ENCODE measurements at regions not wholly inside any gene's neighbourhood (a gene's known extent, or its start where the extent isn't known, plus 50 kb on each side); places are given as distances from the start of the nearest gene placed in this dataset.

DNA sequence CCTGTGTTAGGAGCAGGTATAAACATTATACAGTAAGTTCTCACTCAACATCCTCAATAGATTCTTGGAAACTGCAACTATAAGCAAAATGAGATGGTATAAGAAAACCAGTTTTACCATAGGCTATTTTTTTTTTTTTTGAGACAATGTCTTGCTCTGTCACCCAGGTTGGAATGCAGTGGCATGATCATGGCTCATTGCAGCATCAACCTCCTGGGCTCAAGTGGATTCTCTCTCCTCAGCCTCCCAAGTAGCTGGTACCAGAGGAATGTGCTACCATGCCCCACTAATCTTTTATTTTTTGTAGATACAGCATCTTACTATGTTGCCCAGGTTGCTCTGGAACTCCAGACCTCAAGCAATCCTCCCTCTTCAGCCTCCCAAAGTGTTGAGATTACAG is 50.1 kb upstream of the ADRB2 start:
- TF ChIP-seq EZH2 (IDR thresholded peaks at IDR 0.05; ENCODE audit: borderline replicate concordance, low read depth, low read length, severe bottlenecking) (no peak), JUN (IDR thresholded peaks at IDR 0.05; ENCODE audit: borderline replicate concordance, insufficient read depth, insufficient read length, low read depth) (no peak), MYC (IDR thresholded peaks at IDR 0.05; ENCODE audit: low read depth, low read length) (no peak)
- TF ChIP-seq, protein P1, sequence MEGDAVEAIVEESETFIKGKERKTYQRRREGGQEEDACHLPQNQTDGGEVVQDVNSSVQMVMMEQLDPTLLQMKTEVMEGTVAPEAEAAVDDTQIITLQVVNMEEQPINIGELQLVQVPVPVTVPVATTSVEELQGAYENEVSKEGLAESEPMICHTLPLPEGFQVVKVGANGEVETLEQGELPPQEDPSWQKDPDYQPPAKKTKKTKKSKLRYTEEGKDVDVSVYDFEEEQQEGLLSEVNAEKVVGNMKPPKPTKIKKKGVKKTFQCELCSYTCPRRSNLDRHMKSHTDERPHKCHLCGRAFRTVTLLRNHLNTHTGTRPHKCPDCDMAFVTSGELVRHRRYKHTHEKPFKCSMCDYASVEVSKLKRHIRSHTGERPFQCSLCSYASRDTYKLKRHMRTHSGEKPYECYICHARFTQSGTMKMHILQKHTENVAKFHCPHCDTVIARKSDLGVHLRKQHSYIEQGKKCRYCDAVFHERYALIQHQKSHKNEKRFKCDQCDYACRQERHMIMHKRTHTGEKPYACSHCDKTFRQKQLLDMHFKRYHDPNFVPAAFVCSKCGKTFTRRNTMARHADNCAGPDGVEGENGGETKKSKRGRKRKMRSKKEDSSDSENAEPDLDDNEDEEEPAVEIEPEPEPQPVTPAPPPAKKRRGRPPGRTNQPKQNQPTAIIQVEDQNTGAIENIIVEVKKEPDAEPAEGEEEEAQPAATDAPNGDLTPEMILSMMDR (IDR thresholded peaks at IDR 0.05; ENCODE audit: extremely low read depth in 1 of 2, insufficient read depth in 1 of 2, low read depth in 1 of 2, low read length in 2 of 2), result no peak
- TF ChIP-seq, protein P2, sequence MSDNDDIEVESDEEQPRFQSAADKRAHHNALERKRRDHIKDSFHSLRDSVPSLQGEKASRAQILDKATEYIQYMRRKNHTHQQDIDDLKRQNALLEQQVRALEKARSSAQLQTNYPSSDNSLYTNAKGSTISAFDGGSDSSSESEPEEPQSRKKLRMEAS (IDR thresholded peaks at IDR 0.05; ENCODE audit: insufficient read depth, insufficient read length), result no peak
